ENCODE measurements at regions not wholly inside any gene's neighbourhood (a gene's known extent, or its start where the extent isn't known, plus 50 kb on each side); places are given as distances from the start of the nearest gene placed in this dataset.

DNA sequence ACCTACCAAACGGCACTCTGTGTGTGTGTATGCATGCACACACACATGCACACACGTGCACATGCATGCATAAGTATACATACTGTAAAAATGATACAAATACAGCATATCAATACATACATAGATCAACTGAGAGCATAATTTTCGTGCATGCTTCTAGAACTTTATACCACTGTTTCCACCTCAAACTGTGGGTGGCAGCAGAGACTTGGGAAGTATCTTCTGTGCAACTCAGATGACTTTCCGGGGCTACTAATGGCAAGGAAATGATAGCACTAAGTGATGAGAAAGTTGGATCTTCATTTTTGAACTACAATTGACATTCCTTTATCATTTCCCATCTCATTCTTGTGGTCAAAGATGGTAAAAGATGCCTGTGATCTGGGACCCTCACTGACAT, 570.7 kb downstream of the REEP3 start:
- no peaks in the 10 kb centered on the region for H3K9me3 ChIP-seq (ENCODE audit: low read depth)
- H3K4me3 ChIP-seq, result no peak overlapping the region
- H3K79me2 ChIP-seq, result no peaks in the 10 kb centered on the region
- peak; percentile 35 for DNase-seq (ENCODE audit: low spot score)
- whole genome bisulfite sequencing (ENCODE audit: low lambda C conversion rate, missing lambda C conversion rate), result 35% methylated on average over 4 of the region's 4 CpGs
- H3K36me3 ChIP-seq (replicated peaks; ENCODE audit: insufficient read depth, low read depth), result no peaks in the 10 kb centered on the region
- H4K20me1 ChIP-seq (ENCODE audit: insufficient read depth, poor library complexity, severe bottlenecking), result no peaks in the 10 kb centered on the region
- H3K9me2 ChIP-seq (replicated peaks; ENCODE audit: insufficient read depth), result no peaks in the 10 kb centered on the region
- no peaks in the 10 kb centered on the region for H3K27me3 ChIP-seq
- TF ChIP-seq, protein P1, sequence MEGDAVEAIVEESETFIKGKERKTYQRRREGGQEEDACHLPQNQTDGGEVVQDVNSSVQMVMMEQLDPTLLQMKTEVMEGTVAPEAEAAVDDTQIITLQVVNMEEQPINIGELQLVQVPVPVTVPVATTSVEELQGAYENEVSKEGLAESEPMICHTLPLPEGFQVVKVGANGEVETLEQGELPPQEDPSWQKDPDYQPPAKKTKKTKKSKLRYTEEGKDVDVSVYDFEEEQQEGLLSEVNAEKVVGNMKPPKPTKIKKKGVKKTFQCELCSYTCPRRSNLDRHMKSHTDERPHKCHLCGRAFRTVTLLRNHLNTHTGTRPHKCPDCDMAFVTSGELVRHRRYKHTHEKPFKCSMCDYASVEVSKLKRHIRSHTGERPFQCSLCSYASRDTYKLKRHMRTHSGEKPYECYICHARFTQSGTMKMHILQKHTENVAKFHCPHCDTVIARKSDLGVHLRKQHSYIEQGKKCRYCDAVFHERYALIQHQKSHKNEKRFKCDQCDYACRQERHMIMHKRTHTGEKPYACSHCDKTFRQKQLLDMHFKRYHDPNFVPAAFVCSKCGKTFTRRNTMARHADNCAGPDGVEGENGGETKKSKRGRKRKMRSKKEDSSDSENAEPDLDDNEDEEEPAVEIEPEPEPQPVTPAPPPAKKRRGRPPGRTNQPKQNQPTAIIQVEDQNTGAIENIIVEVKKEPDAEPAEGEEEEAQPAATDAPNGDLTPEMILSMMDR (IDR thresholded peaks at IDR 0.05; ENCODE audit: poor library complexity), result peak; percentile 51
- TF ChIP-seq EZH2phosphoT487 (IDR thresholded peaks at IDR 0.05; ENCODE audit: low read depth, severe bottlenecking, unreplicated experiment) (no peak), EZH2 (IDR thresholded peaks at IDR 0.05; ENCODE audit: borderline replicate concordance) (no peak)
- no peak overlapping the region for H3K4me2 ChIP-seq
- H3K27ac ChIP-seq, result no peak overlapping the region
- H3K4me1 ChIP-seq (ENCODE audit: insufficient read depth), result no peaks in the 10 kb centered on the region
- no peak overlapping the region for H2AFZ ChIP-seq

DNA sequence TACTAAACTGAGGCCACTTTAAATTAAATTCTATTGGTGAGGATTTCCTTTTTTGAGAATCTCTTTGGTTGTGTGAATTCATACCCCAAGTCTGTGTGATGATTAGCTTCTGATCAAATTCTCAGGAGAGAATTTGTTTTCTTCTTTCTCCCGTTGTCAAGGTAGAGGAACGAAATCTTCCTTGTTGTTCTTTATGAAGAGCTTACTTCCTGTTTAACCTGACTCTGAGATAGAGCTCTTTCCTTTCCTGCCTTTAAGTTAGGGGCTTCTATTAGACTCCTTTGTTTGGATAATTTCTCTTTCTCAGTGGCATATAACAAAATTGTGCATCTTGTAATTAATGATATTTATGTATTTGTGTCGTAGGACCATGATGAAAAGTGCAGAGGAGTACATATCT, 572.1 kb downstream of the REEP3 start:
- no peaks in the 10 kb centered on the region for H3K36me3 ChIP-seq (replicated peaks; ENCODE audit: insufficient read depth, low read depth)
- 88% methylated on average over 3 of the region's 3 CpGs for WGBS (ENCODE audit: low lambda C conversion rate, missing lambda C conversion rate)
- H3K79me2 ChIP-seq, result no peaks in the 10 kb centered on the region
- H4K20me1 ChIP-seq (ENCODE audit: insufficient read depth, poor library complexity, severe bottlenecking), result no peaks in the 10 kb centered on the region
- no peak for DNase-seq (ENCODE audit: low spot score)
- H3K4me3 ChIP-seq, result no peak overlapping the region
- H3K27ac ChIP-seq, result no peak overlapping the region
- no peaks in the 10 kb centered on the region for H3K9me2 ChIP-seq (replicated peaks; ENCODE audit: insufficient read depth)
- H3K4me2 ChIP-seq, result no peak overlapping the region
- no peaks in the 10 kb centered on the region for H3K4me1 ChIP-seq (ENCODE audit: insufficient read depth)
- TF ChIP-seq EZH2phosphoT487 (IDR thresholded peaks at IDR 0.05; ENCODE audit: low read depth, severe bottlenecking, unreplicated experiment) (no peak), EZH2 (IDR thresholded peaks at IDR 0.05; ENCODE audit: borderline replicate concordance) (no peak)
- TF ChIP-seq, protein P1 (IDR thresholded peaks at IDR 0.05; ENCODE audit: poor library complexity), result no peak
- H3K9me3 ChIP-seq (ENCODE audit: low read depth), result no peaks in the 10 kb centered on the region
- no peak overlapping the region for H2AFZ ChIP-seq
- no peaks in the 10 kb centered on the region for H3K27me3 ChIP-seq

DNA sequence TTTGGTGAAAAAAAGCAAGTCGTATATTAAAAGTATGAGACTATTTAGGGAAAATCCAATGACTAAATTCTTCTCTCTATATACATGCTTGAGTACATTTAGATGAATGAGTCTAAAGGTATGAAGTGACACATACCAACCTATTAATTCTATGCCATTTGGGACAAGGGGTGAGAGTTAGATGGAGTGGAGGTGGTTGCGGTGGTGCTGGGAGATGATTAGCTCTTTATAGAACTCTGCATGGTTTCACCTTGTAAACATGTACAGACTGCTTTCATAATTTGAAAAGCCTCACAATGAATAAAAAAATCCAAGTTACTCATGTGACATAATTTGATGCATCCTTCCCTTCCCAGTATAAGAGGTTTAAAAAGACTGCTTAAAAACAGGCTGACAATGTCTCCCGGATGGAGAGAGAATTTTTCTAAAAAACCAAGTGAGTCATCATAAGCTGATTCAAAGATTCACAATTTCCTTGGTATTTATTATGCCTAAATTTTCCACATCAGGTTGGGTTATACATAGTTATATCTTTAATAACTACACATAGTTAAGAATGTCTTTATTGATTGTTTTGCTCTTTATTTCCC, 572.8 kb downstream of the REEP3 start:
- Histone ChIP-seq H3K9me2 (replicated peaks; ENCODE audit: insufficient read depth) (no peaks in the 10 kb centered on the region), H4K20me1 (ENCODE audit: insufficient read depth, poor library complexity, severe bottlenecking) (no peaks in the 10 kb centered on the region), H2AFZ (no peak overlapping the region), H3K4me2 (no peak overlapping the region), H3K4me3 (no peak overlapping the region), H3K27ac (no peak overlapping the region), H3K79me2 (no peaks in the 10 kb centered on the region), H3K36me3 (replicated peaks; ENCODE audit: insufficient read depth, low read depth) (no peaks in the 10 kb centered on the region), H3K27me3 (no peaks in the 10 kb centered on the region), H3K4me1 (ENCODE audit: insufficient read depth) (no peaks in the 10 kb centered on the region), H3K9me3 (ENCODE audit: low read depth) (no peaks in the 10 kb centered on the region)
- no peak for DNase-seq (ENCODE audit: low spot score)
- TF ChIP-seq EZH2phosphoT487 (IDR thresholded peaks at IDR 0.05; ENCODE audit: low read depth, severe bottlenecking, unreplicated experiment), result no peak
- WGBS (ENCODE audit: low lambda C conversion rate, missing lambda C conversion rate), result 86% methylated on average over 3 of the region's 3 CpGs

DNA sequence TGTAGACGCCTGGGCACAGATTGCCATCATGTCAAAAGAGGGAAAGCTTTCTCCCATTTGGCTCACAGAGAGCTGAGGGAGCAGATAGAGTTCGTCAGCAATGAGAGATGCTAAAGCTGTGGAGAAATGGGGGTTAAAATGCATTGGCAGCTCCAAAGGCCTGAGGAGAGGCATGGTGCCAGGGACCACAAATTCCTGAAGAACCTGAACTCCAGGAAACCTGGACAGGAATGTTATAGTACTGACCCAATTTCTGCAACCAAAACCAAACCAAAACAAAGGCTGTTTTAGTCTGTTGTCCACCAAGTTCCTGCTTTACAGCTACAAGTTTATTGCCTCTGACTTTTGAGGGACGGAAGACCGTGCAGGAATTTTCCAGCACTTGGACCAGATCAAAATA, 575.7 kb downstream of the REEP3 start:
- Histone ChIP-seq H3K79me2 (no peaks in the 10 kb centered on the region), H2AFZ (no peak overlapping the region), H3K9me2 (replicated peaks; ENCODE audit: insufficient read depth) (no peaks in the 10 kb centered on the region), H3K9me3 (ENCODE audit: low read depth) (no peaks in the 10 kb centered on the region), H3K27ac (no peak overlapping the region), H4K20me1 (ENCODE audit: insufficient read depth, poor library complexity, severe bottlenecking) (no peaks in the 10 kb centered on the region), H3K4me3 (no peak overlapping the region), H3K4me1 (ENCODE audit: insufficient read depth) (no peaks in the 10 kb centered on the region), H3K36me3 (replicated peaks; ENCODE audit: insufficient read depth, low read depth) (no peaks in the 10 kb centered on the region), H3K4me2 (no peak overlapping the region), H3K27me3 (no peaks in the 10 kb centered on the region)
- no peak for DNase-seq (ENCODE audit: low spot score)
- 76% methylated on average over 4 of the region's 4 CpGs for WGBS (ENCODE audit: low lambda C conversion rate, missing lambda C conversion rate)
- TF ChIP-seq EZH2 (IDR thresholded peaks at IDR 0.05; ENCODE audit: borderline replicate concordance) (no peak), EZH2phosphoT487 (IDR thresholded peaks at IDR 0.05; ENCODE audit: low read depth, severe bottlenecking, unreplicated experiment) (no peak)
- TF ChIP-seq, protein P1 (IDR thresholded peaks at IDR 0.05; ENCODE audit: poor library complexity), result no peak

Measured in hepatocyte (in vitro differentiated cells).